HAP-1 (cell line): ENCODE measurements at regions not wholly inside any gene's neighbourhood (a gene's known extent, or its start where the extent isn't known, plus 50 kb on each side); places are given as distances from the start of the nearest gene placed in this dataset.
A peak's percentile ranks its signal among the peaks of the same experiment; 100 is the strongest.

Experiments
- DNase-seq, 2 experiments: peaks; one replicate each; pipeline ENCODE4 v3.0.0-alpha.2; 2016 to 2020; ENCODE audit warnings: low spot score in 2 of 2
- H3K27me3 ChIP-seq: fragments of 250-450 bp; sonication (Bioruptor Pico); 2 replicates; pipeline ENCODE4 v1.5.1; 2020; ENCODE audit warnings: low read depth, mild to moderate bottlenecking, moderate library complexity
- H3K36me3 ChIP-seq: fragments of 250-450 bp; sonication (Bioruptor Pico); replicated peaks from 2 replicates; pipeline ENCODE4 v1.5.1; 2020; ENCODE audit warnings: mild to moderate bottlenecking
- H3K4me1 ChIP-seq: fragments of 250-450 bp; sonication (Bioruptor Pico); 2 replicates; pipeline ENCODE4 v1.5.1; 2020; ENCODE audit warnings: mild to moderate bottlenecking
- H3K4me3 ChIP-seq: fragments of 250-450 bp; sonication (Bioruptor Pico); 2 replicates; pipeline ENCODE4 v1.5.1; 2020; ENCODE audit warnings: mild to moderate bottlenecking, moderate library complexity
- H3K9me3 ChIP-seq: fragments of 250-450 bp; sonication (Bioruptor Pico); 2 replicates; pipeline ENCODE4 v1.5.1; 2020; ENCODE audit warnings: mild to moderate bottlenecking, moderate library complexity
- in situ Hi-C: fragments of 300-500 bp; cut with MboI; formaldehyde crosslinking; loops from 3 replicates; pipeline ENCODE4 v1.14.3; 2020; ENCODE audit warnings: low sequenced_read_pairs, inconsistent platforms, mixed read lengths

DNA sequence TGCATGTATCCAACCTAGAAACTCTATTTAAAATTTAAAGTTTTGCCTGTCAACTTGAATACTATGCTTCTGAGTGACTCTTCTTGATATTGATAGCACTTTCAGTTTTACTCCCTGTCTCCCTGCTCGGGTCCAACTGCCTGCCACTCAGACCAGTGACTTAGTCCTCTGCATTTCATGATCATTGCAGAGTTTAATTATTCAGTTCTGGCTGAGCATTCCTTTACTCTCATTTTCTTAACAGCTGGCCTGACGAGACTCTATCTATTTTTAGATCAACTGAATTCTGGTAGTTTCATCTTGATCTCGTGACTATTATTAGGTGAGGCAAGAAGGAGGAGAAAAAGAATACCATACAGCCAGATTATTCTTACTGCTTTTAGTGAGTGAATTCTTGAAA is 617.4 kb downstream of the SI start:
- in situ Hi-C loops = no loop called here
- DNase-seq = no peak
- H3K4me3 ChIP-seq = no peak overlapping the region

DNA sequence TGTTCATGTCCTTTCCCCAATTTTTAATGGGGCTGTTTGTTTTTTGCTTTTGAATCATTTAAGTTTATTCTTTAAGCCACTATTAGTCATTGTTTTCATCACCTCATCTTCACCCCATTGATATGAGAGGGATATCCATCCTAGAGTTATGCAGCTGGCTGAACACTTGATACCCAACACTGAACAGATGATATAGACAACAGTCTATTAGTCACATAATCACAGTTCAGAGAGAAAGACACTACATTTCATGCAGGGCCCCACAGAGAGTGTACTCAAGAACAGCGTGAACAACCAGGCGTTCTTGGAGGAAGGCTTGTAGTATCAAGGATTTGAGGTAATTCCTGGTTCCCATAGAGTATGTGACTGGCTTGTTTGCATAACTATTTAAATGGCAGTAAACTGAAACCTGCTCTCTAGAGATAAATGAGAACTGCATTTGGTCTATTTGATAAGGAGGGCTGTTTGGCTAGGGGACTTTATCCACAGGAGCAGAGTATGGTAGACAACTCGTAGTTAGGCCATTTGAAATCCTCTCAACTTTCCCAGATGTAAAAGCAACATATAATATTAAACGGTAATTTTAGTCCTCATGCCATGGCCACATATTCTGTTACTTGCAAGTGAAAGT is 618.7 kb downstream of the SI start:
- Histone ChIP-seq H3K36me3 (no peaks in the 10 kb centered on the region), H3K4me1 (no peaks in the 10 kb centered on the region), H3K9me3 (no peaks in the 10 kb centered on the region), H3K4me3 (no peak overlapping the region), H3K27me3 (no peaks in the 10 kb centered on the region)
- no peak for DNase-seq
- in situ Hi-C loops = no loop called here

More for the DNA sequence above, 617.4 kb downstream of the SI start:
- no peaks in the 10 kb centered on the region for H3K27me3 ChIP-seq
- H3K36me3 ChIP-seq = no peaks in the 10 kb centered on the region
- no peaks in the 10 kb centered on the region for H3K4me1 ChIP-seq
- no peaks in the 10 kb centered on the region for H3K9me3 ChIP-seq

DNA sequence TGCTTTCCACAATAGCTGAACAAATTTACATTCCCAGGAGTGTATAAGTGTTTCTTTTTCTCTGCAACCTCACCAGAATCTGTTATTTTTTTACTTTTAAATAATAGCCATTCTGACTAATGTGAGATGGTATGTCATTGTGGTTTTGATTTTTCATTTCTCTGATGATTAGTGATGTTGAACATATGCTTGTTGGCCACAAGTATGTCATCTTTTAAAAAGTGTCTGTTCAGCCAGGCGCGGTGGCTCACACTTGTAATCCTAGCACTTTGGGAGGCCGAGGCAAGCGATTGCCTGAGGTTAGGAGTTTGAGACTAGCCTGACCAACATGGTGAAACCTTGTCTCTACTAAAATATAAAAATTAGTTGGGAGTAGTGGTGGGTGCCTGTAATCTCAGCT is 619.3 kb downstream of the SI start:
- Histone ChIP-seq H3K36me3 (no peaks in the 10 kb centered on the region), H3K4me1 (no peaks in the 10 kb centered on the region), H3K27me3 (no peaks in the 10 kb centered on the region), H3K4me3 (no peak overlapping the region), H3K9me3 (no peaks in the 10 kb centered on the region)
- DNase-seq = no peak
- in situ Hi-C loops = no loop called here

DNA sequence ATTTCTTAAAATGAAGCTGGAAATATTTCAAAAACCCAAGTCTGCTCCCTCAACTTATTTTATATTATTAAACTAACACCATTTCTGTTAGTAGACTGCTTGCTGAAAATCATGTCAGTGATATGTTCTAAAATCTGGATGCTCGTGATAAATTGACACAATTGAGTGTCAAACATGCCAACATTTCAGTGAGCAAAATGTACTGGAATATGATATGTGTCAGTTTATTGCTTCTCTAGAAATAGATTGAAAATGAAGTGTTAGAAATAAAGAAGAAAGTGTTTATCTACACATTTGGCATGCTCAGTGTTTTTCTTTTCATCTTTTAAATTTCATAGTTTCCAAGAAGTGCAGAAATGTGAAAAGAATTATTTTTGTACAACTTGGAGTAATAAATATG is 624.6 kb downstream of the SI start:
- DNase-seq = no peak
- in situ Hi-C loops = no loop called here
- H3K4me1 ChIP-seq = no peaks in the 10 kb centered on the region

DNA sequence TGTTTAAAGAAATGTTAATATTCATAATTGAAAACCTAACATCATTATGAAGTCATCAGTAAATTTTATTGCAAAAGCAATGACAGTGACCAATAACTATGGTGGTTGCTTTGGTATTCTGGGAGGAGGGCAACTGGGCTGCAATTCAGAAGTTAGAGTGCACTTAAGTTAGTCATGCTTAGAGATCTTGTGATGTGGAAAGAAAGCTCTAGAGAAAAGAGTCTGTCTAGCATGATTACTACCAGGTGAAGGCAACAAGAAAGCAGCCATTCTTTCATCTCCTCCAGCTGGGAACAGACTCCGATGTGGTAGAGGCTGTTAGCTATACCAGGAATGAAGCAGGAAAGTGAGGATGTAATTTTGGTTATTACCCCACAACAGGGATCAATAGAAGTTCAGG is 625.6 kb downstream of the SI start:
- Histone ChIP-seq H3K9me3 (no peaks in the 10 kb centered on the region), H3K4me3 (no peak overlapping the region), H3K4me1 (no peaks in the 10 kb centered on the region), H3K36me3 (no peaks in the 10 kb centered on the region), H3K27me3 (no peaks in the 10 kb centered on the region)
- no peak for DNase-seq
- in situ Hi-C loops = no loop called here

More for the DNA sequence above, 624.6 kb downstream of the SI start:
- Histone ChIP-seq H3K9me3 (no peaks in the 10 kb centered on the region), H3K36me3 (no peaks in the 10 kb centered on the region), H3K4me3 (no peak overlapping the region), H3K27me3 (no peaks in the 10 kb centered on the region)

DNA sequence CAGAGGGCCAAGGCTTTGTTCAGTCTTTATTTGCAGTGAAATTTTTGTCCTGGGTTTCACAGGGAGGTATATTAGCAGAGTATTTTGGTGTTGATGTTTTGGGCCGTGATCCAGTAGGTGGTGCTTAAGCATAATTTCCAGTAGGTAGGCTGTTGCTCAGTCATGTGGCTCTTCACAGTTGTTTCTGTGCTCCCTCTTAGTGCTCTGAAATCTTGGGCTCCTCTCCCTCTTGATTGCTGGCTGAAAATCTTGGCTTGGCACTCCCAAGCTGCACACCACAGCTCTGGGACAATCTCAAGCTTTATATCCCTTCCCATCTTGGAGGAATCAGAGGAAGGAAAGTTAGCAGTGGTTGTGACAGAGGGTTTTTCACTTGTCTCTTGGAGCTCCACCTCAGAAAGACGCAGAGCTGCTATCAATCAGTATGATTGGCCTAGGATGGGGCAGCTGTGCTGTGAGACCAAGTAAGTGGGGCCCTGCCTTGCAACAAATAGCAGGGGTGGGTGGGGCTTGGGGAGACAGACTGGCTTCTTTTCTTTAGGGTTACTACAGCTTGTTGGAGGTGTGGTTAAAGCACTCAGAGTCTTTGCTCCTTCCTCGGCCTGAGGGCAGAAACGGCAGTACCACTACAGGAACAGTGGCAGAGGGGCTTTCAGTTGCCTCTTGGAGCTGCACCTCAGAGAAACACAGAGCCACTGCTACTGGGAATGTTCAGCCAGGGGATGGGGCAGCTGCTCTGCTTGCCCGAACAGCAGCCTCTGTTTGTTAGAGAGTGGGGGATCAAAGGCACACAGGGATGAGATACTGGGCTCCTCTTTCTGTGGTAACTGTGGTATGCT is 627.0 kb downstream of the SI start:
- in situ Hi-C loops = no loop called here
- H3K27me3 ChIP-seq = no peaks in the 10 kb centered on the region
- H3K4me1 ChIP-seq = no peaks in the 10 kb centered on the region
- H3K9me3 ChIP-seq = no peaks in the 10 kb centered on the region
- no peak for DNase-seq
- H3K36me3 ChIP-seq = no peaks in the 10 kb centered on the region
- H3K4me3 ChIP-seq = no peak overlapping the region

DNA sequence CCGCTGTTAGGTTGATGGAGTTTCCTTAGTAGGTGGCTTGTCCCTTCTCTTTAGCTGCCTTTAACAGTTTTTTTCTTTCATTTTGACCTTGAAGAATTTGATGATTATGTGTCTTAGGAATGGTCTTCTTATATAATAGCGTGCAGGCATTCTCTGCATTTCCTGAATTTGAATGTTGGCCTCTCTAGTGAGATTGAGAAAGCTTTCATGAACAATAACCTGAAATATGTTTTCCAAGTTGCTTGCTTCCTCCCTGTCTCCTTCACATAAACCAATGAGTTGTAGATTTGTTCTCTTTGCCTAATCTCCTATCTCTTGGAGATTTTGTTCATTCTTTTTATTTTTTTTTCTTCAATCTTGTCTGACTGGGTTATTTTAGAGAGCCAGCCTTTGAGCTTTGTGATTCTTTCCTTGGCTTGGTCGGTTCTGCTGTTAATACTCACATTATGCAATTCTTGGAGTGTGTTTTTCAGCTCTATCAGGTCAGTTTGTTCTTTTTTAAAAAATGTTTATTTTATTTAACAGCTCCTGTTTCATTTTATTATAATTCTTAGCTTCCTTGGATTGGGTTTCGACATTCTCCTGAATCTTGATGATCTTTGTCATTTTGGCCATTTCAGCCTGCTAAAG is 627.9 kb downstream of the SI start:
- Histone ChIP-seq H3K9me3 (no peaks in the 10 kb centered on the region), H3K4me1 (no peaks in the 10 kb centered on the region), H3K4me3 (no peak overlapping the region), H3K27me3 (no peaks in the 10 kb centered on the region), H3K36me3 (no peaks in the 10 kb centered on the region)
- in situ Hi-C loops = no loop called here
- no peak for DNase-seq

DNA sequence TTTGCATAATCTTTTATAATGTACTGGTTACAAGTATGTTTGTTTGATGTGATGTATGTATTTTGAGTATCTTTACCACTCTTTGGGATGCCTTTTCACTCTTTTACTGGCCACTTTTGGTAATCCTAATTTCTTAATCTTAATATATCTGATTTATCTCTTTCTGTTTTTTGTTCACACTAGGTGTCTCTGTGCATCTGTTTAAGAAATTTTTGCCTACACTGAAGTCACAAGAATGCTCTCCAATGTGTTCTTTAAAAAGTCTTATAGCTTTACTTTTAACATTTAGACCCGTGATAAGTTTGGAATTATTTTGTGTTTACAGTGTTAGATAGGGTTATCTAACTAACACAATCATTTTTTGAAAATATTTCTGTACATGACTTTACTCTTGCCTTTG is 659.1 kb downstream of the SI start:
- H3K9me3 ChIP-seq = no peaks in the 10 kb centered on the region
- no peak overlapping the region for H3K4me3 ChIP-seq
- H3K27me3 ChIP-seq = no peaks in the 10 kb centered on the region
- in situ Hi-C loops = loop anchor here (25.0 kb wide), 1 partner anchor 768 kb away; the partner anchor contains the start of gene SLITRK3
- DNase-seq = no peak
- H3K36me3 ChIP-seq = no peaks in the 10 kb centered on the region
- no peaks in the 10 kb centered on the region for H3K4me1 ChIP-seq

DNA sequence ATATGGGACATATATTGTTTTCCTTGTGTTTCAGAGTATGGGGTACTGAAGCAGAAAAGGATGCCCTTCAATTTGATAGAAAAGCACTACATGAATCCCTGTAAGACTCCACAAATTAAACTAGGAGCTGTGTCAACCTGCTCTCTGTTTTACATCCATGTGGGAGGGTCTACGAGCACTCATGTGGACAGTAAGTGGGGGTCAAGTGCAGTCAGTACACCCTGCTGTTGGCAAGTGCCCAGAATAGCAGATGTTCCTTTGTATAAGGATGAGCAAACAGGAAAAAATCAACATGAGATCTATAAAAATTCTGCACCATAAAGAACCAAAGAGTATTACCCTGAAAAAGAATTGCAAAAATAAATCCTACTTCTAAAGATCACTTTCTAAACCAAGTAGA is 659.9 kb downstream of the SI start:
- in situ Hi-C loops = loop anchor here (25.0 kb wide), 1 partner anchor 769 kb away; the partner anchor contains the start of gene SLITRK3
- H3K9me3 ChIP-seq = no peaks in the 10 kb centered on the region

DNA sequence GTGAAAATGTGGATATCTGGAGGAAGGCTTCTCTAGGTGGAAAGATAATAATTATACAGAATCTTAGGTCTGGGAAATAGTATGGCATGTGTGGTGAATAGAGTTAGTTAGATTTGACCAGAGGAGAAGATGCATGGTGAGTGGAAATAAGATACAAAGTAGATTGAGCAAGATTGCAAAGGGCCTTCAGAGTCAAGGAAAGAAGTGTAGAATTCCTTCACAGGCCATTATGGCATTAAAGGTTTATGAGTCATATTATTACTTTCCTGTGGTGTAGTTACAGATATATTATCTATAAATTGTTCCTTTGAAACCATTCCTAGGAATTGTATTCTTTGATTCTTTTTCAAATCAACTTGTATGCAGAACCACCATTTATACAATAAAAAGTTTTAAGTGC is 660.3 kb downstream of the SI start:
- Histone ChIP-seq H3K4me3 (no peak overlapping the region), H3K4me1 (no peaks in the 10 kb centered on the region), H3K9me3 (no peaks in the 10 kb centered on the region), H3K36me3 (no peaks in the 10 kb centered on the region), H3K27me3 (no peaks in the 10 kb centered on the region)
- no peak for DNase-seq
- in situ Hi-C loops = loop anchor here (25.0 kb wide), 1 partner anchor 769 kb away; the partner anchor contains the start of gene SLITRK3

More for the DNA sequence above, 659.9 kb downstream of the SI start:
- no peaks in the 10 kb centered on the region for H3K36me3 ChIP-seq
- H3K4me1 ChIP-seq = no peaks in the 10 kb centered on the region
- DNase-seq = peak; percentile 34 to 69
- H3K4me3 ChIP-seq = no peak overlapping the region
- H3K27me3 ChIP-seq = no peaks in the 10 kb centered on the region

DNA sequence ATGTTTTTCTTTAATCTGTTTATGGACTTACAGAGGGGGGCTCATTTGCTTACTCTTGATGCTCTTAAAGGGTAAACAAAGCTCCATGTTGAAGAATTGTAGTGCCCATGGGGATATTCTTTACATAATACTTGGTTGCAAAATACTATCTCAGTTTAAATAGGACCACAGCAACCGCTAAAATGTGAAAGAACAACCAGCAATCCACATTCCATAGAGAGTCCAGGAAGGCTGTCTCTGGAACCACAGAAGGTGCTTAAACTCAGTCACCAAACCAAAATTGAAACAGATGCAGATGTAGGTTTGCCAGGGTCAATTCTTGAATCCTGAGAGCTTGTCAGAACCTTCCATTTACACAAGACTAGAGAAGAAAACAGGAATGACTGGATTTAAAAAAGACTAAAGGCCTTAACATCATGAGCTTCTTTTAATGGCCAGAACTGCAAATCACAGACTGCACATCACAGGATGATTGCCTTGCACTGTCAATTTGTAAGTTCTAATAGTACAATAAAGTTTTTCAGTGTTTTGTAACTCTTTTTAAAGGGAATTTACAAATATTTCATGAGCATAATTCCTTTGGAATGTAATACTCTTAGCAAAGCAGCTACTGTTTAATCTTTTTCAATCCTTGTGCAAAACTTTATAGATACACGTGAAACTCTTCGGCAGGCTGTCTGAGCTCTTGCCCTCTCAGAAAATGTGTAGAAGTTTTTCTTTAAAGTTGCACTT is 661.6 kb downstream of the SI start:
- H3K9me3 ChIP-seq = no peaks in the 10 kb centered on the region
- DNase-seq = no peak
- H3K4me1 ChIP-seq = no peaks in the 10 kb centered on the region
- H3K36me3 ChIP-seq = no peaks in the 10 kb centered on the region
- in situ Hi-C loops = loop anchor here (25.0 kb wide), 1 partner anchor 771 kb away; the partner anchor contains the start of gene SLITRK3
- no peak overlapping the region for H3K4me3 ChIP-seq
- no peaks in the 10 kb centered on the region for H3K27me3 ChIP-seq

DNA sequence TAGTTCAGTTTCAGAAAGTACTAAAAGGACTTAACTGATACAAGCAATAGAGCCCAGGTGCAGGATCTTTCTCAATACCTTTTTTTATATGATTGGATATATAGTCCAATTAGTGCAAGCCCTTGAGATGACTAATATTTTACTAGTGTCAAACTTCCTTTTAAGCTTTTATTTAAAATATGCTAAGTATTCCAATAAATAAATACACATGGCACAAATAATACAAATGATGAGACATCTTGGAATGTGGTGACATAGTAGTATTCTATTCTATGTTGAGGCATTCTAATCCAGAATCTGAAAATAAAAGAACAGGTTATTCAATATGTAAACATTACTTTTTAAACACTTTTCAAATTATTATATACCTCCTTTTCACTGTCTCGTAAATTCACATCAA is 670.0 kb downstream of the SI start:
- Histone ChIP-seq H3K4me1 (no peaks in the 10 kb centered on the region), H3K4me3 (no peak overlapping the region), H3K9me3 (0 out of 2 replicates have a peak, but pooled peaks cover 2% of the 10 kb centered on the region), H3K27me3 (no peaks in the 10 kb centered on the region), H3K36me3 (no peaks in the 10 kb centered on the region)
- in situ Hi-C loops = loop anchor here (25.0 kb wide), 1 partner anchor 779 kb away; the partner anchor contains the start of gene SLITRK3
- no peak for DNase-seq

DNA sequence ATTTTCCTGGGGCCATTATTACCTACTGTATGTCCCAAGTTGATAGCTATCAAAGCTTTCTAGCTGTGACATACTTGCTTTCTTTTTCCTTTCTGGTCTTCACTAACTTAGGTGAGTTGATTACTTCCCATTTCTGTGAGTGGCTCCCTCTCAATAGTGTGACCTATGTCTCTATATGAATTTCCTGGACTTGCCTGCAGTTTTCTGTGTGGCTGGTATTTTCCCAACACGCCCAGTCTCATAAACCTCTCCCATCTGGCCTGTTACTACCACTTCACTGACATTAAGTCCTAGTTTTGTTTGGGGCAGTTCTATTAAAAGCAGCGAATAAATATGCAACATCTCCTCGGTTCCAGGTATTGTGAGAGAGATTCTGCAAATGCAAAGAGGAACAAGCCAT is 671.2 kb downstream of the SI start:
- in situ Hi-C loops = loop anchor here (25.0 kb wide), 1 partner anchor 780 kb away; the partner anchor contains the start of gene SLITRK3
- DNase-seq = no peak

More for the DNA sequence above, 671.2 kb downstream of the SI start:
- Histone ChIP-seq H3K4me3 (no peak overlapping the region), H3K4me1 (no peaks in the 10 kb centered on the region), H3K27me3 (no peaks in the 10 kb centered on the region), H3K9me3 (0 out of 2 replicates have a peak, but pooled peaks cover 2% of the 10 kb centered on the region), H3K36me3 (no peaks in the 10 kb centered on the region)
